ENCODE measurements at regions not wholly inside any gene's neighbourhood (a gene's known extent, or its start where the extent isn't known, plus 50 kb on each side); places are given as distances from the start of the nearest gene placed in this dataset.
A peak's percentile ranks its signal among the peaks of the same experiment; 100 is the strongest.

- H3K27ac ChIP-seq = no peak overlapping the region
- no peak for DNase-seq
- no peaks in the 10 kb centered on the region for H3K27me3 ChIP-seq
- H3K36me3 ChIP-seq = no peaks in the 10 kb centered on the region
- no peak for TF ChIP-seq POLR2A (IDR thresholded peaks at IDR 0.05)
- TF ChIP-seq CTCF (IDR thresholded peaks at IDR 0.05 in 4 of 5, conservative IDR thresholded peaks at IDR 0.05 in 1 of 5) = no peak
- no peak overlapping the region for H3K4me3 ChIP-seq
- intact Hi-C loops (cut with DNase I; ENCODE audit: low total_unique reads) = no loop called here
- no peaks in the 10 kb centered on the region for H3K9me3 ChIP-seq
- ATAC-seq = no peak
- in situ Hi-C loops (cut with MboI; ENCODE audit: low sequenced_read_pairs in 4 of 4) = no loop called here
- no peaks in the 10 kb centered on the region for H3K4me1 ChIP-seq
These were observed 202.4 kb downstream of the IDS start for GRCh38 chrX:149302705-149303104.

- TF ChIP-seq CTCF (IDR thresholded peaks at IDR 0.05 in 4 of 5, conservative IDR thresholded peaks at IDR 0.05 in 1 of 5) = no peak
- no peak for TF ChIP-seq POLR2A (IDR thresholded peaks at IDR 0.05)
- in situ Hi-C loops (cut with MboI; ENCODE audit: low sequenced_read_pairs in 4 of 4) (no loop called here), intact Hi-C loops (cut with DNase I; ENCODE audit: low total_unique reads) (no loop called here)
These were observed 207.0 kb downstream of the IDS start for GRCh38 chrX:149298111-149298510.

GRCh38 chrX:149296092-149296491, 209.0 kb downstream of the IDS start:
- H3K27ac ChIP-seq = no peak overlapping the region
- TF ChIP-seq POLR2A (IDR thresholded peaks at IDR 0.05) = no peak
- no peak for TF ChIP-seq CTCF (IDR thresholded peaks at IDR 0.05 in 4 of 5, conservative IDR thresholded peaks at IDR 0.05 in 1 of 5)
- no peaks in the 10 kb centered on the region for H3K4me1 ChIP-seq
- no peaks in the 10 kb centered on the region for H3K9me3 ChIP-seq
- ATAC-seq (no peak), DNase-seq (no peak)
- in situ Hi-C loops (cut with MboI; ENCODE audit: low sequenced_read_pairs in 4 of 4) (no loop called here), intact Hi-C loops (cut with DNase I; ENCODE audit: low total_unique reads) (no loop called here)
- H3K27me3 ChIP-seq = no peaks in the 10 kb centered on the region
- no peaks in the 10 kb centered on the region for H3K36me3 ChIP-seq
- no peak overlapping the region for H3K4me3 ChIP-seq

More at GRCh38 chrX:149298111-149298510, 207.0 kb downstream of the IDS start:
- no peaks in the 10 kb centered on the region for H3K27me3 ChIP-seq
- no peak for DNase-seq
- H3K4me3 ChIP-seq = no peak overlapping the region
- H3K9me3 ChIP-seq = no peaks in the 10 kb centered on the region
- H3K27ac ChIP-seq = no peak overlapping the region
- no peak for ATAC-seq
- no peaks in the 10 kb centered on the region for H3K4me1 ChIP-seq
- no peaks in the 10 kb centered on the region for H3K36me3 ChIP-seq

- no peak for DNase-seq
- in situ Hi-C loops (cut with MboI; ENCODE audit: low sequenced_read_pairs in 4 of 4) = no loop called here
- intact Hi-C loops (cut with DNase I; ENCODE audit: low total_unique reads) = no loop called here
These were observed 218.2 kb downstream of the IDS start for GRCh38 chrX:149286940-149287349.

More at GRCh38 chrX:149286940-149287349, 218.2 kb downstream of the IDS start:
- Histone ChIP-seq H3K4me1 (no peaks in the 10 kb centered on the region), H3K9me3 (no peaks in the 10 kb centered on the region), H3K36me3 (no peaks in the 10 kb centered on the region), H3K27me3 (no peaks in the 10 kb centered on the region), H3K27ac (no peak overlapping the region), H3K4me3 (no peak overlapping the region)
- TF ChIP-seq CTCF (IDR thresholded peaks at IDR 0.05 in 4 of 5, conservative IDR thresholded peaks at IDR 0.05 in 1 of 5) (peak in 2 of 5 experiments; percentile 11 to 19), POLR2A (IDR thresholded peaks at IDR 0.05) (no peak)
- ATAC-seq = no peak

Measured in gastrocnemius medialis (tissue), 4 donors.